ENCODE measurements at regions not wholly inside any gene's neighbourhood (a gene's known extent, or its start where the extent isn't known, plus 50 kb on each side); places are given as distances from the start of the nearest gene placed in this dataset.

DNA sequence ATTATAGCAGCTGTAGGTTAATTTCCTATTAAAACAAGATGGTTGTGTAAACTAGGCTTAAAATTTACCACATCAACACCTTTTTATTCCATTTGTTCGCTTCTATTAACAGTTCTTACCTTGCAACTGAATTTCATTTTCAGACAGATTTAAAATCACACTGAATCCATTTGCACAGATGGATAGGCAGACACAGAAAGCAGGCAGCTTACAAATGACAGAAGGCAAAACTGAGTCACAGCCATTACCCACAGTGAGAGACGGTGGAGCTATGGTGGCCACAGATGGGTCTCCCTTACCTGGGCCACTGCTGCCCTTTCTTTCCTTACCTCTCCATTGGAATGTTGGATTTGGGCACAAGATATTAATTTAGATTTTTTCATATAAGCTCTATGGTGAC, 1567.8 kb upstream of the SLC10A2 start:
- no peak overlapping the region for H3K4me3 Mint-ChIP-seq (ENCODE audit: unreplicated experiment)
- no peak for DNase-seq (ENCODE audit: low spot score)
- no peak overlapping the region for H3K27ac Mint-ChIP-seq (ENCODE audit: unreplicated experiment)
- no peaks in the 10 kb centered on the region for H3K36me3 Mint-ChIP-seq (ENCODE audit: low read depth)
- TF ChIP-seq, protein P1, sequence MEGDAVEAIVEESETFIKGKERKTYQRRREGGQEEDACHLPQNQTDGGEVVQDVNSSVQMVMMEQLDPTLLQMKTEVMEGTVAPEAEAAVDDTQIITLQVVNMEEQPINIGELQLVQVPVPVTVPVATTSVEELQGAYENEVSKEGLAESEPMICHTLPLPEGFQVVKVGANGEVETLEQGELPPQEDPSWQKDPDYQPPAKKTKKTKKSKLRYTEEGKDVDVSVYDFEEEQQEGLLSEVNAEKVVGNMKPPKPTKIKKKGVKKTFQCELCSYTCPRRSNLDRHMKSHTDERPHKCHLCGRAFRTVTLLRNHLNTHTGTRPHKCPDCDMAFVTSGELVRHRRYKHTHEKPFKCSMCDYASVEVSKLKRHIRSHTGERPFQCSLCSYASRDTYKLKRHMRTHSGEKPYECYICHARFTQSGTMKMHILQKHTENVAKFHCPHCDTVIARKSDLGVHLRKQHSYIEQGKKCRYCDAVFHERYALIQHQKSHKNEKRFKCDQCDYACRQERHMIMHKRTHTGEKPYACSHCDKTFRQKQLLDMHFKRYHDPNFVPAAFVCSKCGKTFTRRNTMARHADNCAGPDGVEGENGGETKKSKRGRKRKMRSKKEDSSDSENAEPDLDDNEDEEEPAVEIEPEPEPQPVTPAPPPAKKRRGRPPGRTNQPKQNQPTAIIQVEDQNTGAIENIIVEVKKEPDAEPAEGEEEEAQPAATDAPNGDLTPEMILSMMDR (IDR thresholded peaks at IDR 0.05): no peak
- no peaks in the 10 kb centered on the region for H3K9me3 Mint-ChIP-seq (ENCODE audit: low read depth)
- no peaks in the 10 kb centered on the region for H3K4me1 Mint-ChIP-seq (ENCODE audit: low read depth)
- H3K27me3 Mint-ChIP-seq (ENCODE audit: low read depth): no peaks in the 10 kb centered on the region

DNA sequence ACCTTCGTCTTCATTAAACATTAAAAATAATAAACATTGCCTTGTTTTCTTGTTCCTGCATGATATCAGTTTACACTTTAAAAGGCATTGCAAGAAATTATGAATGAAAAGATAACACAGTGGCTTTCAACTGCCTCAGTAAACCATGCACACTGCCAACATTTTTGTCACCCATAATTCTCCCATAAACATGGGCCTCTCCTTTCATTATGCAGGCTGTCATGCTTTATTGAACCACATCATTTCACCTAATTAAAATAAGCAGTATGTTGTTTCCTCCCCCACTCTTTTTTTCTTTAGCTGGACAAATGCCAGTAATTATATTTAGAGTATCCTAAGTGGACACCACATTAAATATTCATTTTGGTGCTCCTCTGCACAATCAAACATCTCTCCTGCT, 1566.5 kb upstream of the SLC10A2 start:
- TF ChIP-seq, protein P1 (IDR thresholded peaks at IDR 0.05): no peak
- Mint-ChIP-seq H3K27me3 (ENCODE audit: low read depth) (no peaks in the 10 kb centered on the region), H3K4me1 (ENCODE audit: low read depth) (no peaks in the 10 kb centered on the region), H3K4me3 (ENCODE audit: unreplicated experiment) (no peak overlapping the region), H3K27ac (ENCODE audit: unreplicated experiment) (no peak overlapping the region), H3K9me3 (ENCODE audit: low read depth) (no peaks in the 10 kb centered on the region), H3K36me3 (ENCODE audit: low read depth) (no peaks in the 10 kb centered on the region)
- DNase-seq (ENCODE audit: low spot score): no peak

DNA sequence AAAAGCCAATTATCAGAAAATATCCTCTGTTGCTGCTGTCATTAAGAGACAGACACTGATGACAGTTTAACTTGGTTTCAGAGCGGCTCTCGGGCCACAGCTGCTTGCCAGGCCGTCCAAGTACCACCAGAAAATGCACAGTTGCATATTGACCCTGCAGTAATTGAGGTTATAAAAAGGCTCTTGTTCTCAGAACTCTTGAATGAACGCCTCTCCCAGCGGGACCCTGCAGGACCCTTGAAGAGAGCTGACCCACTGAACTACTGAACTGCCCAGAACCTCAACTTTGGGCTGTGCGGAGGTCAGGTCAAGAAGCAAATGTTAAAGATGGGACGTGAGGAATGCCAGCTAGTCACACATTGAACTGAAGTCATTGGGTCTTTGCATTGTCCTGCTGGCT, 1559.0 kb upstream of the SLC10A2 start:
- H3K9me3 Mint-ChIP-seq (ENCODE audit: low read depth): peaks cover 2% of the 10 kb centered on the region
- no peak overlapping the region for H3K27ac Mint-ChIP-seq (ENCODE audit: unreplicated experiment)
- no peak overlapping the region for H3K4me3 Mint-ChIP-seq (ENCODE audit: unreplicated experiment)
- H3K27me3 Mint-ChIP-seq (ENCODE audit: low read depth): no peaks in the 10 kb centered on the region
- H3K36me3 Mint-ChIP-seq (ENCODE audit: low read depth): no peaks in the 10 kb centered on the region
- H3K4me1 Mint-ChIP-seq (ENCODE audit: low read depth): no peaks in the 10 kb centered on the region
- TF ChIP-seq, protein P1 (IDR thresholded peaks at IDR 0.05): no peak
- DNase-seq (ENCODE audit: low spot score): no peak

DNA sequence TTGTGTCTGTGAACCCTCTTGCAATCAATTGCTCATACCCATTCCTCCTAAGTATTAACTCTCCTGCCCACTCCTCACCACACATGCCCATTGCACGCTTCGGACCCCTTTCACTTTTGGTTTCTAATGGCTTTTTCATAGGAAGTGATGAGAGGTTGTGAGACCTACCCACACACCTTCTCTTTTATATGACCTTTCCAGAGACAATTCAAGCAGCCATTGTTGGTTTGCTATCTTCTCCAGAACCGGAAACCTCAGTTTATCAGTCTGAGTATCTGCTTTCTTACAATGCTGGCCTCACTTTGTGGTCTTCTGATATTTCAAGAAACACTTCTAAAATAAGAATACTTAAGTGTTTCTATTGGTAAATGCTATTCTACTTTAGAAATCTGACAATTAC, 1550.8 kb upstream of the SLC10A2 start:
- Mint-ChIP-seq H3K4me3 (ENCODE audit: unreplicated experiment) (no peak overlapping the region), H3K9me3 (ENCODE audit: low read depth) (peaks cover 25% of the 10 kb centered on the region), H3K4me1 (ENCODE audit: low read depth) (no peaks in the 10 kb centered on the region), H3K36me3 (ENCODE audit: low read depth) (peaks cover 4% of the 10 kb centered on the region), H3K27ac (ENCODE audit: unreplicated experiment) (no peak overlapping the region), H3K27me3 (ENCODE audit: low read depth) (no peaks in the 10 kb centered on the region)
- no peak for DNase-seq (ENCODE audit: low spot score)
- TF ChIP-seq, protein P1 (IDR thresholded peaks at IDR 0.05): no peak

DNA sequence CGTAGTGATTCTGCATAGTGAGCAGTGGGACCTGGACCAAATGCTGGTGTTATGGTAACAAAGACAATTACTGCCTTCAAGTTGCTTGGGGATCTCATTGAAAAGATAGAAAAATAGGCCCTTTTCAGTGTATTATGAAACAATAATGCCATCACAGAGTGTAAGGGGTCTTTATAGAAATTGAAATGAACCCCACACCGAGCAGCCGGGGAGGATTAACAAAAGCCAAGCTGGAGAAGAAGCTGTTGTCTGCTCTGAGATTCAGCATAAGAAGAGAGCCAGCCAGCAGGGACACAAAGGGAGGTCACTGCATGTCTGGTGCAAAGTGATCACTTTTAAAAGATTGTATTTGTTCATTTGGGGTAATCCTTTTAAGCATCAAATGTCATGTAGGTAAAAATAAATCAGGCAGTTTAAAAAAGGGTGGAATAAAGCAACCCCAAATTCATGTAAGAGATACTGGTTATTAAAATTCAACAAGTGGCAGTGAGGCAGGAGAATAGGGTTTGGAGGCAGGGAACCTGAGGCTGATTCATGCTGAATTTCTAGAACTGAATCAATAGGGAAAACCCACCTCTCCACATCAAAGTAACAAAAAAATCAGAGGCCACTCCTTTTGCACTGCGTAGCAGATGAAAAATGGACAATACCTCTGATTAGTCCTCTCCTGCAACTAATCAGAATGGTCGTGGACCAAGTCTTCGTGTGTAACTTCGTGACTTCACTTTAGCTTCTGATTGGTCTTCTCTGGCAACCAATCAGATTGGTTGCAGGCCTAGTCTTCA, 1548.3 kb upstream of the SLC10A2 start:
- TF ChIP-seq, protein P1 (IDR thresholded peaks at IDR 0.05): no peak
- Mint-ChIP-seq H3K27ac (ENCODE audit: unreplicated experiment) (no peak overlapping the region), H3K4me1 (ENCODE audit: low read depth) (no peaks in the 10 kb centered on the region), H3K4me3 (ENCODE audit: unreplicated experiment) (no peak overlapping the region), H3K27me3 (ENCODE audit: low read depth) (no peaks in the 10 kb centered on the region), H3K9me3 (ENCODE audit: low read depth) (peaks cover 25% of the 10 kb centered on the region), H3K36me3 (ENCODE audit: low read depth) (peaks cover 4% of the 10 kb centered on the region)
- DNase-seq (ENCODE audit: low spot score): no peak

Measured in chondrocyte (in vitro differentiated cells).